ENCODE measurements at regions not wholly inside any gene's neighbourhood (a gene's known extent, or its start where the extent isn't known, plus 50 kb on each side); places are given as distances from the start of the nearest gene placed in this dataset.

DNA sequence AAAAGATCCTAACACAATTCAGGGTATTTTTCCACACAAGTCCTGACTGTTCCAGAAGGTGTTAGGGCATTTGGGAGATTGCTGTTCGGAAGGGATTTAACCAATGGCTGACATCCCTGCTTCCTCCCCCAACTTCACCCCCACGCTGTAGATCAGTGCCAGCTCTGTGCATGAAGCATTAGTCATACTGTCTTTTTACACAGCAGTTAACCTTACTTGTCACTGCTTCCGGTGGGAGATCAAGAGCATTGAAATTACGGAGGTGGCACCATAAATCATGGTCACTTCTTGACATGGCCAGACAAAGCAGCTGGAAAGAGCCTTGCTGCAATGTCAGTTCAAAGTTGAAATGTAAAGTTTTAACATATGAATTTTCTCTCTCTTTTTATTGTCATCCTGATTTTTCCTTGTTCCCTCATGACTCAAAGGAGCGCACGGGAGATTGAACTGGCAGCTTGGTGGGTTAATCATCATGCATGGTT lies 70.2 kb downstream of the HRH4 start:
- no peaks in the 10 kb centered on the region for H3K9me3 ChIP-seq
- peak in 2 of 4 donors; percentile 44 to 57 for ATAC-seq
- no peaks in the 10 kb centered on the region for H3K4me1 ChIP-seq
- FAIRE-seq, result no peak
- H3K36me3 ChIP-seq, result no peaks in the 10 kb centered on the region
- H3K27ac ChIP-seq, result no peak overlapping the region
- TF ChIP-seq, protein P1, sequence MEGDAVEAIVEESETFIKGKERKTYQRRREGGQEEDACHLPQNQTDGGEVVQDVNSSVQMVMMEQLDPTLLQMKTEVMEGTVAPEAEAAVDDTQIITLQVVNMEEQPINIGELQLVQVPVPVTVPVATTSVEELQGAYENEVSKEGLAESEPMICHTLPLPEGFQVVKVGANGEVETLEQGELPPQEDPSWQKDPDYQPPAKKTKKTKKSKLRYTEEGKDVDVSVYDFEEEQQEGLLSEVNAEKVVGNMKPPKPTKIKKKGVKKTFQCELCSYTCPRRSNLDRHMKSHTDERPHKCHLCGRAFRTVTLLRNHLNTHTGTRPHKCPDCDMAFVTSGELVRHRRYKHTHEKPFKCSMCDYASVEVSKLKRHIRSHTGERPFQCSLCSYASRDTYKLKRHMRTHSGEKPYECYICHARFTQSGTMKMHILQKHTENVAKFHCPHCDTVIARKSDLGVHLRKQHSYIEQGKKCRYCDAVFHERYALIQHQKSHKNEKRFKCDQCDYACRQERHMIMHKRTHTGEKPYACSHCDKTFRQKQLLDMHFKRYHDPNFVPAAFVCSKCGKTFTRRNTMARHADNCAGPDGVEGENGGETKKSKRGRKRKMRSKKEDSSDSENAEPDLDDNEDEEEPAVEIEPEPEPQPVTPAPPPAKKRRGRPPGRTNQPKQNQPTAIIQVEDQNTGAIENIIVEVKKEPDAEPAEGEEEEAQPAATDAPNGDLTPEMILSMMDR (IDR thresholded peaks at IDR 0.05), result no peak
- intact Hi-C loops (cut with DNase I), result no loop called here
- 27 to 32% methylated on average over 6 of the region's 6 CpGs for WGBS, 2 donors
- no peak overlapping the region for H3K4me3 ChIP-seq
- H3K27me3 ChIP-seq, result no peaks in the 10 kb centered on the region
- no peak for DNase-seq

DNA sequence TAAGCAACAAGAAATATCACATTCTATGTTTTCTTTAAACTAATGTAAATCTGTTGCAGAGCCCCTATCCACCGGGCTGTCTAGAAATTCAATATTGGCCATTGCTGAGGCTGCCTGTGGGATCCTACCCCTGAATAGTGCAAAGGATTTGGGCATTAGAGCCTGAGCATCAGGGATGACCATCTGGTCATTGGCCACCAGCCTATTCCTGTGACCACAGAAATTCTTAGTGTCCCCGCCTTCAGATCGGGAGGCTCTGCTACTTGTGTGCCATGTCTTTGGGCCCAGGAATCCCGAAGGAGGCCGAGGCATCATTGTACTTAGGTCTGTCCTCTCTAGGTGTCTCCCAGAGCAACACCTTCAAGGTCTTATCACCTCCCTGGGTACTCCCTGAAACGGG lies 73.8 kb downstream of the HRH4 start:
- intact Hi-C loops (cut with DNase I), result no loop called here

DNA sequence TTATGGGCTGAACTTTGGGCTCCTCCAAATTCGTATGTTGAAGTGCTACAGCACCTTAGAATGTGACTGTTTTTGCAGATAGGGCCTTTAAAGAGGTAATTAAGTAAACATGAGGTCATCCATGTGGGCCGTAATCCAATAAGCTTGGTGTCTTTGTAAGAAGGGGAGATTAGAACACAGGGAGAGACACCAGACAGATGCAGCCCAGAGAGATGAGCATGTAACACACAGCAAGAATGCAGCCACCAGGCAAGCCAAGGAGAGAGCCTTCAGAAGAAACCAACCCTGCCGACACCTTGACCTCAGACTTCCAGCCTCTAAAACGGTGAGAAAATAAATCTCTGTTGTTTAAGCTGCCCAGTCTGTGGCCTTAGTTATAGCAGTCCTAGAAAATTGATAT lies 74.3 kb downstream of the HRH4 start:
- Histone ChIP-seq H3K4me1 (no peaks in the 10 kb centered on the region), H3K36me3 (no peaks in the 10 kb centered on the region), H3K9me3 (no peaks in the 10 kb centered on the region), H3K27ac (no peak overlapping the region), H3K27me3 (no peaks in the 10 kb centered on the region), H3K4me3 (no peak overlapping the region)
- intact Hi-C loops (cut with DNase I), result no loop called here
- FAIRE-seq (no peak), DNase-seq (no peak), ATAC-seq (no peak)
- WGBS, 2 donors, result 64 to 73% methylated on average over 4 of the region's 4 CpGs
- TF ChIP-seq, protein P1 (IDR thresholded peaks at IDR 0.05), result no peak

More for the DNA sequence above, 73.8 kb downstream of the HRH4 start:
- ATAC-seq (no peak), FAIRE-seq (no peak), DNase-seq (no peak)
- Histone ChIP-seq H3K4me1 (no peaks in the 10 kb centered on the region), H3K27ac (no peak overlapping the region), H3K9me3 (no peaks in the 10 kb centered on the region), H3K36me3 (no peaks in the 10 kb centered on the region), H3K4me3 (no peak overlapping the region), H3K27me3 (no peaks in the 10 kb centered on the region)
- TF ChIP-seq, protein P1 (IDR thresholded peaks at IDR 0.05), result no peak
- WGBS, 2 donors, result 72 to 83% methylated on average over 6 of the region's 6 CpGs

DNA sequence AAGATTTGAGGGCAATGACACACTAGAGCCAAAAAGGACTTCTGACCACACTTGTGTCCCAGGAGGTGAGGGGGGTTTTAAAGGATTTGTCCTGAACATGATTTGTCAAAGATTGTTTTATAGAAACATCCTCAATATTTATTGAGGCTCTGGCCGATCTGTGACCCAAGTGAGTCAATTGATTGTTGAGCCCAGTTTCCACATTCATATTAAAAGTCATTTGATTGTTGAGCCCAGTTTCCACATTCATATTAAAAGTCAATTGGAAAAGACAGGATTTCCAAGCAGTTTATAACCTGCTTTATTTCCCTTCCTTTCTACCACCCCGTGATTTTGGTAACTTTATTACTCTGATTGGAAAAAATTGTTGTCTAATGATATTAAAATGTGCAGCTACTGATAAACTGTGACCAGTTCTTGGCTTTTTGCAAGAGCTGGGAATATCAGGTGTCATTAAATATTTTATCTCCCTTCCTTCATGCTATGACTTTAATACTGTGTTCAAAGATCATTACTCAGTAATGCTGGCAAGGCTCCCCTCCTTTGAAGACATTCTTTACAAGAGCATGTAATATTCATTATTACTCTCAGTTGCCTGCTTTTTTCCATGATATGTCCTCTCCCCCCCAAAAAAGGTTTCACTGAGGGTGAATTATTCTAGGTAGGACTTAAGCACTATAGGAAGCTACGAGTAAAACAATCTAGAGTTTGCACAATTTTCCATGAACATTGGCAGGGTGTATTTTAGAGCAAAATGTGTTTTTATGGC lies 75.3 kb downstream of the HRH4 start:
- Histone ChIP-seq H3K27me3 (no peaks in the 10 kb centered on the region), H3K9me3 (no peaks in the 10 kb centered on the region), H3K4me1 (no peaks in the 10 kb centered on the region), H3K36me3 (no peaks in the 10 kb centered on the region), H3K4me3 (no peak overlapping the region), H3K27ac (no peak overlapping the region)
- FAIRE-seq (no peak), ATAC-seq (no peak), DNase-seq (no peak)
- TF ChIP-seq, protein P1 (IDR thresholded peaks at IDR 0.05), result no peak
- 36 to 52% methylated on average over 3 of the region's 3 CpGs for WGBS, 2 donors
- intact Hi-C loops (cut with DNase I), result no loop called here

DNA sequence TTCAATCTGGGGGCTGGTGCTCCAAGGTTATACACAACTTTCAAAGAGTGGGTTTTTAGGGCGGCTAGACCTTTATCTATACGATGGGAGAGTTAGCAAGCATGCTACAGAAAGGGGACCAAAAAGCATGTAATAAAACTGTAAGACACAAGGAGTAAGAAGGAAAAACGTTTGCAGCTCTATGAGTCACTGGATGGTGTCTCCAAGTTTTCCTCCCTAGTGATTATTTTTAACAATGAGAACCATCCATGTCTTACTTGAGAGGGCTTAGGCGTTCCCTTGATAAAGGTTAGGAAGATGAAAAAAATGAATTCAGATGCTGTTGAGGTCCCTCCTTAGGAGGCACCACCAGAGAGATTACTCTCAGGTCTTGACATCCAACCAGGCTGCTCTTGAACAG lies 75.9 kb downstream of the HRH4 start:
- ATAC-seq (no peak), FAIRE-seq (no peak)

More for the DNA sequence above, 75.9 kb downstream of the HRH4 start:
- H3K36me3 ChIP-seq, result no peaks in the 10 kb centered on the region
- H3K4me1 ChIP-seq, result no peaks in the 10 kb centered on the region
- intact Hi-C loops (cut with DNase I), result no loop called here
- 43 to 54% methylated on average over 4 of the region's 4 CpGs for WGBS, 2 donors
- TF ChIP-seq, protein P1 (IDR thresholded peaks at IDR 0.05), result no peak
- no peak overlapping the region for H3K4me3 ChIP-seq
- H3K27ac ChIP-seq, result no peak overlapping the region
- no peaks in the 10 kb centered on the region for H3K9me3 ChIP-seq
- no peak for DNase-seq
- no peaks in the 10 kb centered on the region for H3K27me3 ChIP-seq
